Hepatic stellate cell (primary cell): ENCODE measurements at regions not wholly inside any gene's neighbourhood (a gene's known extent, or its start where the extent isn't known, plus 50 kb on each side); places are given as distances from the start of the nearest gene placed in this dataset.

Experiments used
- DNase-seq: peaks from one replicate; pipeline ENCODE4 v3.0.0; 2011; ENCODE audit warnings: low spot score

DNA sequence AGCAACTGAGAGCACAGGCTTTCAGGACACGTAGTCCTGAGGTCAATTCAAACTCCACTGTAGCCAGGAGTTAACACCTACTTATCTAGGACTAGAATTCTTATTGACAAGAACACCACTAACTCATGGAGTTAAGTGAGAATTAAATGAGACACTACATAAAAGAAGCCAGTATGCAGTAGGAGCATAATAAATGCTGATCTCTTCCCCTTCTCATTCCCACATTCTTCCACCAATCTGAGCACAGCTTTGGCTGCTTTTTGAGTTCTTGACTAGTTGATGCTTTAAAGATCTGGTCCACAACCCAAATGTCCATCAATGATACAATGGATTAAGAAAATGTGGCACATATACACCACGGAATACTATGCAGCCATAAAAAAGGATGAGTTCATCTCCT is 55.2 kb downstream of the TTC32 start:
- no peak for DNase-seq

DNA sequence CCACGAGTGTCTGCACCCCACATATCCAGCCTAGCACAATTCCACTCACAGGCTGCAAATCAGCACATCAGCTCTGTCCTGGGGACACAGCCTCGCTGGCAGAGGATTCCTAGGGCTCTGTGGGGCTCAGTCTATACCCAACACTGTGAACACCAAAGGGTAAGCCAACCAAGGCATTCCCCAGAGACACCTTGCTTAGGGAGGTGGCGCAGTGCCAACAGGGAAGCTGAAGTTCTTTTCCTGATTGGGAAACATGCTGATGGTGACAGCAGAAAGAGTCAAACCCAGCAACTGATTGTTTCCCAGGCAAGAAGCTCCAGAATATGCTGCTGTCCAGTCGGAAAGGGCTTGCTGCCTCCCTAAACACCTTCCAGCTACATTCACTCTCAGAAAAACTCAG is 55.8 kb downstream of the TTC32 start:
- DNase-seq: no peak

DNA sequence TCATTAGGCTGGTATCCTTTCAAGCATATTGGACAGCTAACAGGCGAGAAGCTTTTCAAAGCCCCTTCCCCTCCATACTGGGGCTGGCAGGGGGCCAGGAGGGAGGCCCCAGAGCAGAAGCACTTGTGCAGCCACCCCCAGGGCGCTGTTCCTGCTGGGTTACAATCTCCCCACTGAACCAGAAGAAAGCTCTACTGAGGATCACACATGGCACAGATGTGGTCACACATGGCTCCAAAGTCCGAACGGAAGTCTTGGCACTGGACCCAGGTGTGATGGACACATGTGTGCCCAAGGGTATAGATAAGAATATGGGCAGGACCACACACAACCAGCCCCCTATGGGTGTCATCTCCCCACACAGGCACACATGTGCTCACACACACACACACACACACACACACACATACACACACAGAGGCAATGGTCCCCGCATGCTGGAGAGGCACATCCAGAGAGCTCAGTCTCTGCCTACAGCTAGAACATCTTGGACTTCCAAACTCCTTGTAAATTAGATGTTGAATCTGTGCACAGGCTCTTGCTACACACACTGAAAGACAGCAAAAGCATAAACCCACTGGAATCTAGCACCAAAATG is 56.4 kb downstream of the TTC32 start:
- no peak for DNase-seq

DNA sequence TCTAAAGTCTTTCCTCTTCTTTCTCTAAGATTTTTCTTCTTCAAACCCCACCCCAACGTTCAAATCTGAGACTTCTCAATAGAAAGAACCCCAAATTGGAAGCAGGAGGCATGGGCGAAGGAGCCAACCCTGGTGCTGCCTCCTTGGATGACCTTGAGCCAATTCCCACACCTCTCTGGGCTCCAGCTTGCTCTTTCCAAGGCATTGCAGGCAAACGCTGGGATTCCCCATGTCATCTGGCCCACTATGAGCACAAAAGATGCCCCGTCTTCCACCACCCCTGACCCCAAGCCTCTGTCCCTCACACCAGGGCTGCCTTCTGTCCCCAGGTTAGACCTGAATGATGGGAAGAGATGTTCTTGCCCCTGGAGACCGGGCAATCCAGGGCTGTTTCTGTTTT is 57.0 kb downstream of the TTC32 start:
- no peak for DNase-seq

DNA sequence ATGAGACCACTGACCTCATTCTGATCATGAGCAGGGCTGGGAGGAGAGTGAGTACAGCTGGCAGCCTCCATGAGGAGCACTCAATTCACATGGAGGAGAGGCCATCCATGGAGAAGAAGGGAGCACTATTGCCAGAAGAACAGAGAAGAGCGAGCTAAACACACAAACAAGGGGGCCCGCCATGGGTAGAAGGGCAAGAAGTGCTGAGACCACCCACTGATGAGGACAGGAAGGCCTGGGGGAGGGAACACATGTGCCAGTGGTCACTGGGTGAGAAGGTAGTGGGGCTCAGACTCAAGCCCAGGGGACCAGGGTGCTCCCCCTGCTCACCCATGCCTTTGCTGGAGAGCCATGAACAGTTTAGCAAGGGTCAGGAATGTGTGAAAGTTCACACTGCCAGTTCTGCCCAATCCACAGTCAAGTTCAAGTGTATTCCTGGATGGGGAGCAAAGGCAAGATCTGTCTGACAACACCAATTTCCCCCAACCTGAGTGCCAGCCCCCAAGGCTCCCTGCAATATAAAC is 57.7 kb downstream of the TTC32 start:
- no peak for DNase-seq

DNA sequence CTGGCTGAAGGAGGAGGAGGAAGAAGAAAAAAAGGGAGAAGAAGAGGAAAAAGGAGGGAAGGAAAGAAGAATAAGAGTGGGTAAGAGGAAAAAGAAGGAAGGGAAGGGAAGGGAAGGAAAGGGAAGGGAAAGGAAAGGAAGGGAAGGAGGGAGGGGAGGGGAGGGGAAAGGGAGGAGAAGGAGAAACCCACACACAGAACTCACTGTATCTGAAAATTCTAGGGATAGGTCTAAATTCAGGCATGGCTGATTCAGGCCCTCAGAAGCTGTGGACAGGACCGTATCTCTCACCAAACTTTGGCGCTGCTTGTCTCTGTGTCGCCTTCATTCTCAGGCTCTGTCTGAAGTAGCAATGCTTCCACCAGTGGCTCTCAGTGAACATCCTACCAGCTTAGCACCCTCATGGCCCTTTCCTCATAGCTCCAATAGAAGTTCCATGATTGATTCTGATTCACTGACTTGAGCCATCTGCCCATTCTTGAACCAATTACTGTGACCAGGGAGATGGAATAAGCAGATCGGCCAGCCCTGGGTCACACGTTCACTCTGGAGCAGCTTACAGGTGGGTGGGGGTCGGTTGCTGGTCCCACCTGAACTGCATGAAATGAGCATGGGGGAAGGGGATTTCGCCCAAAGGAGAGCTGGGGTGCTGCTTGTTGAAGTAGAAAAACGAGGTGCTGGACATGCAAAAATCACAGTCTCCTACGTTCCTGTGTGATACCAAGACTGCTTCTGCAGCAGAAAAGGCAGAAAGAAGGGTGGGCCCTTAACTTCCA is 59.7 kb downstream of the TTC32 start:
- no peak for DNase-seq

DNA sequence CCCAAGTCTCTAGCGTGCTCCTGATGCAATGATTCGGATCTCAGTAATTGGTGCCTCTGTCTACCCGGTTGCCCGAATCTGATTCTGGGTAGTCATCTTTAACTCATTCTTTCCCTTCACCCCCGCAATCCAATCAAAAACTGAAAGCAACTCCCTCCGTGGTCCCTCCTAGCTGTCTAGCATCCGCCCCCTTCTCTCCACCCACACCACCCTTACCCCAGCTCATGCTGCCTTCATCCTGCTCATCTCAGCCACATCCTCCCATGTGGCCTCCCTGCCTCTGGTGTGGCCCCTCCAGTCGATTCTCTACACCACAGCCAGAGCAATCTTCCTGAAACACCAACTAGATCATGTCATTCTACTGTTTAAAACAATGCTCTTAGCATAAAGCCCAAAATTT is 62.3 kb downstream of the TTC32 start:
- no peak for DNase-seq

DNA sequence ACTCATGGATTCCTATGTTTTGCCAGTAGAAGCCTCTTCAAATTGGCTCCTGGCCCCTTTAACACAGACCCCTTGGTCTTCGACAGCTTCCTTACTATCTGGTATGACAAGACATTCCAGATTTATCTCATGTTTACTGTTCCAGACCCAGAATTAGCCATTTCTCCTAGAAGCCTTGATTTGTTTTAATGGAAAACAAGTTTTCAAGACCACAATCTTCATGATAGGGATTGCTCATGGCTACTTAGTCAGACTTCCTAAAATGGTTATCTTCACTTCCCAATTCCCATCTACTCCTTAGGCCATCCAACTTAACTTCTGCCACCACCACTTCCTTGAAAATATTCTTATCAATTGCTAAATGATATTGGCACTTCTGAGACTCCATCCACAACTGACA is 63.2 kb downstream of the TTC32 start:
- no peak for DNase-seq

DNA sequence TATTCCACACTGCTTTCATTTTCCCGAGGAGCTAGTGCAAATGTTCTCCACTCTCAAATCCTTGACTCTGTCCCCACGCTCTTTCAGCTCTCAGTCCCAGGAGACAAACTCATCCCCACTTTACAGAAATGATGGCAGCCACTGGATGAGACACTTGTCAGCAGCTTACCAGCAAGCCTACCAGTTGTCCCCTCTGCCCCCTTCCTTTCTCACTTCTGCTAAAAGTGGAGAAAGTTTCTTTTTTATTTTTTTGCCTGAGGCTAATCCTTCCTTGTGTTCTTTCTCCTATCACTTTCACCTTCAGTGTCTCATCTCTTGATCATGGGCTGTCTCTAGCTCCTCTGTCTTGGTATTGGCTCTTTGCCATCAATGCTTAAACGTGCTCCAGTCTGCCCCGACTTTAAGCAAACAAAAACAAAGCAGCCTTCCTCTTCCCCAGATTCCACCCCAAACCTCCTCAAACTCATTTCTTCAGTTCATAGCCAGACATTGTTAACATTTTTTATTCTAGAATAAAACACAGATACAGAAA is 64.5 kb downstream of the TTC32 start:
- DNase-seq: no peak

DNA sequence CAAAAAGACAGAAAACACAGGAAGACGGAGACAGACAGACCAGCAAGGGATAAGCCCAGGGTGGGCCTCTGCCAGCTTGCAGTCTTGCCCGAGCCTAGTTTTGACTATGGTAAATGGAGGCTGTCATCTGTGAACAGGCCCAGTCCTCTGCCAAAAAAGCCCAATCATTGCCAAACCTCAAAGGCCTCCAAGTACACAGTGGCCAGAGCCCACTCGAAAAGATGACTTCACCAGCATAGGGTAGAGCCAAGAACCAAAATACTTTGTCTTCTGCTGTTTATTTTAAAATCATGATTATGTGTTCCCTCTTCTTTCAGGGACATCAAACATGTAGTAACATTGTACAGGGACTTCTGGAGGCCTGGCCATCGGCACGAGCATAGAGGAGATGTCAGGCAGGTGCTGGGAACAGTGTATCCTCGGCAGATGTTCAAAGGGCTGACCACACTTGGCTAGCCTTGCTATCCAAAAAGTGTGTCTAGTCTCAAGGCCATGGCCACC is 66.0 kb downstream of the TTC32 start:
- no peak for DNase-seq

DNA sequence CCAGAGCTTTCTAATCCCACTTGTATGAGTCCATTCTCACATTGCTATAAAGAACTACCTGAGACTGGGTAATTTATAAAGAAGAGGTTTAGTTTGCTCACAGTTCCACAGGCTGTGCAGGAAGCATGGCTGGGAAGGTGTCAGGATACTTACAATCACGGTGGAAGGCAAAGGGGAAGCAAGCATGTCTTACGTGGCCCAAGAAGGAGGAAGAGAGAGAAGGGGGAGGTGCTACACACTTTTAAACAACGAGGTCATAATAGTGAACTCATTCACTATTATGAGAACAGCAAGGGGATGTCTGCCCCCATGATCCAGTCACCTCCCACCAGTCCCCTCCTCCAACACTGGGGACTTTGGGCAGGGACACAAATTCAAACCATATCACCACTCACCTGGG is 67.8 kb downstream of the TTC32 start:
- DNase-seq: no peak

DNA sequence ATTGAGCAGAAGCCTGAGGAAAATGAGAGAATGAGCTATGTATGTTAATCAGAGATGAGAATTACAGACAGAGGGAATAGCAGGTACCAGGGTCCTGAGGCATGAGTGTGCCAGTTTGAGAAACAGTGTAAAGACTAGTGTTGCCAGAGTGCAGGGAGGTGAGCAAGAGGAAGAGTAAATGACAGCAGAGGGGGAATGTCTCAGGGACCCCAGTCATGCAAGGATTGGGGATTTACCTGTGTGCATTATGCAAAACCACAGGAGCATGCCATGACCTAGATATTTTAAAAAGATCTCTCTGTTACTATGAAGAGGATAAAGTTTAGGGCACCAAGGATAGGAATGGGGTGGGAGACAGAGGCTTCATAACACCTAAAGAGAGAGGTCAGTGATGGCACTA is 72.1 kb downstream of the TTC32 start:
- no peak for DNase-seq

DNA sequence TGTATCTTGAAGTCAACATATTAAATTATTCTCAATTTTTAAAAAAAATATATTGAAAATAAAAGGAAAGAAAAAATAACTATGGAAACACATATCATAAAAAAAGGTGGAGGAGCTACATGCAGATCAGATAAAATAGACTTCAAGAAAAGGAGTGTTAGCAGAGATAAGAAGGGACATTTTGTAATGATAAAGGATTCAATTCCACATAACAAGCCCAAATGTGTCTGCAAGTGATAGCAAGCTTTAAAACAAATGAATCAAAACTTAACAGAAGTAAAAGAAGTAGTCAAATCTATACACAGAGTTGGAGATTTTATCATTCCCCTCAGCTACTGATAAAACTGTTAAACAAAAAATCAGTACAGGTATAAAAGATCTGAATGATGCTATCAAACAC is 74.9 kb downstream of the TTC32 start:
- DNase-seq: no peak

DNA sequence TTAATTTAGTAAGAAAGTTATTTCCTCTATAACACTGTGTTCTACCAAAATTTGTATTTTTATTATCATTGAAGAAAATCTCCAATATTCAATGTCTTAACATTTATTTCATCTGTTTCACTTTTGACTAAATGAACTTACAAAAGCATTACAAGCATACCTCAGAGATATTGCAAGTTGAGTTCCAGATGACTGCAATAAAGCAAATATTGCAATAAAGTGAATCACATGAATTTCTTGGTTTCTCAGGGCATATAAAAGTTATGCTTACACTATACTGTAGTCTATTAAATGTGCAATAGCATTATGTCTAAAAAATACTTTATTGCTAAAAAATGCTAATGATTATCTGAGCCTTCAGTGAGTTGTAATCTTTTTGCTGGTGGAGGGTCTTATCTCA is 78.3 kb downstream of the TTC32 start:
- DNase-seq: no peak

DNA sequence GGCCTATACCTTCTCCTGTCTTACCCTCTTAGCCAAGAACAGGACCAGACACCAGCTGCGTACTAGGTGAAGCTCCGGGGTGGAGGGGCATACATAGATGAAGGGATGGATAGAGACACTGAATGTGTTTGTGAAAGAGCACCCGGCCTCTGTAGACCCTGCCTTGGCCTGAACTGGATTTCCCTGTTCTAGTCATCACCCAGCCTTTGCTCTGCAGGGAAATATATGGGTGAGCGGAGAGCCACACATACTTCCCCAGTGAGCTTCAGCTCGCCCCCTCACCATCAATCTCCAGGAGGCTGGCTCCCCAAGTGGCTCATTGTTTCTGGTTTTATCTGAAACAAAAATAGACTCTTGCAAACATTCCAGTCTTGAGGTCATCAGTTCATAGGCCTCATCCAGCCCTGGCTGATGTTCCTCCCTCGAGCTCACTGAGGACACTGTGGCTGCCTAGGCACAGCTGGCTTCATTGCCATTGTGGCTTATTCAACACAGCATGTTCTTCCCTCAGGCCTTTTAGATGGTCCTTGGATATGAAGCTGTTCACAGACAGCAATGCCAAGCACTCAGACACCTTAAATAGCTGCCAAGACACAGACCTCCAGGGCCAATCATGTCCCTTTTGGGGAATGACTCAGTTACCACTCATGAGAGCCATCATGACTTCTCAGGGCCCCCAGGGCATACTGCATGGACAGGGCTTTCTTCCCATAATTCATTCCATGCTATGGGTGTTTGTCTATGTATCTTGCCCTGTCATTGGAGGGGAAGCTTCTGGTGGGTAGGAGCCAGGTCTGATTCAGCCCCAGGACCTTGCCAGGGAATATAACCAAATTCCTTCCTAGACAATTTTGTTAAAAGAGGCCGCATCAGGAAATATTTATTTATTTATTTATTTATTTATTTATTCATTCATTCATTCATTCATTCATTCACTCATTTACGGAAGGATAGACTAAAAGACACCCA is 82.4 kb downstream of the TTC32 start:
- DNase-seq: no peak

DNA sequence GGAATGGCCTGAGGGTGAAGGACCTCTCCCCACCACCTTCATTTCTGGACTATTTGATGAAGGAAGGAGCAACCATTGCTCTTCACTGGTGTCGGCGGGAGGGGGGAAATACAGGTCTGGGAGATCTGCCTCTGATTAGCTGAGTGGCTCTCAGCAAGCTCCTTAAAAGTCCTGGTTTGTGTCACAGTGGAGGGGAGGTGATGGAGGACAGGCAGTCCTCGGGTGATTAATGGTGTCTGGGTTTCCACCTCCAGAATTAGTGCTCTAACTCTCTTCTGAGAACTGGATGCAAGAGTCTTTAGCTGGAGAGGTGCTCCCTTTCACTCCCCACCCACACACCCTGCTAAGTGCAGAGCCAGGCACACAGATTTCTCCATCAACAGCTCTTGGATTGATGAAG is 83.2 kb downstream of the TTC32 start:
- DNase-seq: no peak

DNA sequence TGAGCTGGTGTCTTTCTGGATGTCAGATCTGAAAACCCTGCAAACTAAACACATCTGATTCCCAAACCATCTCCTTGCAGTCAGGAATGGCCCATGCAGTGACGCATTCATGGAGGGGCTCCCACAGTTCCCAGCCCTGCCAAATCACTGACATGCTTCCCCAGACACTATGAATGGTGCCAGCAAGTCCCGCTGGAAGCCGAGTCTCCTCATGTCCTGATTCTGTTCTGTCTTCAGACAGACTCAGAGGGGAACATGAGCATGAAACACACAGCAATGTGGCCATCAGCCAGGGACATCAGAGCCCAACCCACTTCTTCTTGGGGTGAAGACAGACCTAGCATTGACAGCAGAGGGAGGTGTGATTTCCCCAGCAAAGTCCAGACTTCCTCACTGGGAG is 83.7 kb downstream of the TTC32 start:
- DNase-seq: no peak

DNA sequence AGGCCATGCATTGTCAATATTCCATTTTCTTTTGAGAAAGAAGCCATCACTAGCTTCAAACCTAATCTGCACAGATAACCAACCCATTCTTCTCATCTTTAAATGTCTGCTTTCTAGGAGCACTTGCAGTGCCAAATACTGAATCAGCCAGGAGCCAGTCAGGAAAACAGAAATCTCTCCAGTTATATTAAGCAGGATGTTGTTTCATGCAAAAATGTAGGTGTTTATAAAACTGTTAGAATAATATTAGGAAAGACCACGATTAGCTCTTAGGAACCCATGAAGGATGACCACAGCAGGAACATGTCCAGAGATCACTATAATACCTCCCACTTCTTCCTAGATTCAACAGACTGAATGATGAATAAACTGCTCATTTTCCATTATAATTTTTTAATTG is 86.0 kb downstream of the TTC32 start:
- no peak for DNase-seq

DNA sequence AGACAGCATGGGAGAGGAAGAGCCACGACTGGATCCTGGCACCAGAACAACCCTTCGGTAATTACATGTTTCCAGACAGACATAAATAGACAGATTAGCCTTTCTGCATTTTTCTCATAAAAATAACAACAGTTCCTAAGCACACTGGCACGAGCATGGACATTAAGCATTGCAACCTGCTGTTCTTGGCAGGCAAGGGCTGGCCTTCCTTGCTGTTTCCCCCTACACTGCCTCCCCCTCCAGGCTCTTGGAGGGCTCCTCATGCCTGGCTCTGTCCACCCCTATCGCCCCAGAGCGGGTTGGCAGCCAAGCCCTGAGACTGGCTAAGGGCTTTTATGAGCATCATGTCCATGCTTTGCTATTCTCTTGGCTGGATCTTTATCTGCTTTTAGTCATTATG is 89.6 kb downstream of the TTC32 start:
- DNase-seq: no peak

DNA sequence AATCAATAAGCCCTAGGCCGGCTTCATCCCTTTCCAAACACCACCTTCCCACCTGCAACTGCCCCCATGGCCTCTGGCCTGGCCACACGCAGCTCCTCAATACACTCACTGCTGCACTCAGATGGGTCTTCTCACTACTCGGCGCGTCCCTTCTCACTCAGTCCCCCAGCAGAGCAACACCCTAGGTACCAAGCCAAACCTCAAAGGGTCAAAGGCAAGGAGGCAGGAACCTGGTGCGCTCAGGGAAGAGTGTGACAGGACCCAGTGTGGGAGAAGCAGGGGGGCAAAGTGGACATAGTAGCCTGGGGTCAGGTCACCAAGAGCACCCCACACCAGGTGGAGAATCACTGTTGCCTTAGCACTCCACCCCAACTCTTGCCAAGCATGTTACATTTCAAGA is 90.6 kb downstream of the TTC32 start:
- DNase-seq: no peak

DNA sequence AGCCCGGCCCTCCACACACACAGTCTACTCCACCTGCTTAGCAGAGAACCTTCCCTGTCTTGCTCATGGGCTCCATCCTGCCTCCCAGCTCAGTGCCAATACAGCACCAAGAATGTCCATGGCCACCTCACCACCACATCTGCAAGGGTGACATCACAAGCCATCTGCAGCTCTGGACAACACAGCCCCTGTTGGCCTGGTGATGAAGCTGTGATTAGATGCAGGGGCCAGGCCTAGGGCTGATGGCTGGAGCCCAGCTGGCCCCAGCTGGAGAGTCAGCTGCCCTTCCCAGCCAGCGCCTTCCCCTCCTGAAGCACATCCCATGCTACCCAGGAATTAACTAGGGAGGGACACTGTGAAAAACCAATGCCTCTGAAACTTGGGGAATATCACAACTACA is 91.1 kb downstream of the TTC32 start:
- no peak for DNase-seq

DNA sequence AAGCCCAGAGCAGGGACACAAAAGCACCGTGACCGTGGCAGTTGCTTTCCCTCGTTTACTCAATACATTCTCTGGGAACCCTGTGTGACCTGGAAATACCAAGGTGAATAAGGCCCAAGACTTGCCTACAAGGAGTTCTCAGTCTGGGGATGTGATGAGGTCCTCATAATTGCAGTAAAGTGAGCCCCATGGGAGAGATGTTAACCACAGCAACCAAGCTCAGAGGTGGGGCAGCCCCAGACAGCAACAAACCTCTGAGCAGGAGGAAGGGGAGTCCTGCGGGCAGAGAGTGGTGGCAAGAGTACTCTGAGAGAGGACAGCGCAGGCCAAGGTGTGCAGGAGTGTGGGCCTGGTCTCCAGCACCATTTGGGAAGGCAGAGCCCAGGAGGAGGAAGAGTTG is 91.6 kb downstream of the TTC32 start:
- no peak for DNase-seq
